A673 (cell line): ENCODE measurements at regions not wholly inside any gene's neighbourhood (a gene's known extent, or its start where the extent isn't known, plus 50 kb on each side); places are given as distances from the start of the nearest gene placed in this dataset.
A peak's percentile ranks its signal among the peaks of the same experiment; 100 is the strongest.

Experiments used
- BruUV-seq: library from RNA; stranded (reverse); fragments of 400-500 nt; replicated peaks from 2 replicates; lab custom pipeline; 2021; lab: Mats Ljungman, UMichigan
- CTCF ChIA-PET: fragments of 300-600 bp; sonication (Branson Sonifier 250); formaldehyde crosslinking; loops from one replicate; lab custom pipeline; 2022; ENCODE audit warnings: antibody characterized with exemption; lab: Charles Lee
- POLR2A ChIA-PET: fragments of 300-600 bp; sonication (Branson Sonifier 250); formaldehyde crosslinking; loops from one replicate; lab custom pipeline; 2022; ENCODE audit warnings: antibody characterized with exemption; ENCODE audit not compliant: low non-redundant PET; lab: Charles Lee
- DNase-seq: peaks from one replicate; pipeline ENCODE4 v3.0.0-alpha.2; 2015; ENCODE audit warnings: low spot score
- H3K27ac ChIP-seq: fragments of 200-600 bp; sonication (generic); 2 replicates; pipeline ENCODE4 v1.5.1; 2016; ENCODE audit warnings: mixed run types, low read depth, mild to moderate bottlenecking, mixed read lengths, antibody characterized with exemption, low read length; ENCODE audit not compliant: poor library complexity, severe bottlenecking
- H3K27me3 ChIP-seq: fragments of 200-600 bp; sonication (generic); replicated peaks from 2 replicates; pipeline ENCODE4 v1.6.1; 2017; ENCODE audit warnings: mixed run types, low read depth, mild to moderate bottlenecking, mixed read lengths, antibody characterized with exemption, low read length; ENCODE audit not compliant: insufficient read depth, poor library complexity
- H3K36me3 ChIP-seq: fragments of 200-600 bp; sonication (generic); 2 replicates; pipeline ENCODE4 v1.6.1; 2016; ENCODE audit warnings: mixed run types, mild to moderate bottlenecking, mixed read lengths, antibody characterized with exemption, low read length; ENCODE audit not compliant: insufficient read depth, poor library complexity, severe bottlenecking
- H3K4me1 ChIP-seq: fragments of 200-600 bp; sonication (generic); 2 replicates; pipeline ENCODE4 v1.6.1; 2017; ENCODE audit warnings: mixed run types, mild to moderate bottlenecking, mixed read lengths, antibody characterized with exemption, low read length; ENCODE audit not compliant: insufficient read depth, poor library complexity, severe bottlenecking
- H3K4me3 ChIP-seq: fragments of 200-600 bp; sonication (generic); 2 replicates; pipeline ENCODE4 v1.5.1; 2016; ENCODE audit warnings: low read depth, mixed run types, mild to moderate bottlenecking, mixed read lengths, low read length; ENCODE audit not compliant: poor library complexity, severe bottlenecking
- H3K9me3 ChIP-seq: fragments of 200-600 bp; sonication (generic); 2 replicates; pipeline ENCODE4 v1.6.1; 2016; ENCODE audit warnings: mixed run types, low read depth, mild to moderate bottlenecking, mixed read lengths, antibody characterized with exemption, low read length; ENCODE audit not compliant: poor library complexity, severe bottlenecking
- EZH2 ChIP-seq: fragments of 200-600 bp; sonication (generic); IDR thresholded peaks from 2 replicates; pipeline ENCODE4 v1.6.1; 2017; ENCODE audit warnings: borderline replicate concordance, low read depth, mild to moderate bottlenecking, mixed read lengths, antibody characterized with exemption, low read length; ENCODE audit not compliant: poor library complexity, severe bottlenecking
- intact Hi-C: fragments of 100-400 bp; cut with micrococcal nuclease; formaldehyde crosslinking; loops from one replicate; pipeline ENCODE4 v1.10.0; 2022; ENCODE audit not compliant: unreplicated experiment
- TF ChIP-seq, protein P1 (sequence below): fragments of 300-800, 200-600 bp; sonication (generic); conservative IDR thresholded peaks from 2 replicates; pipeline ENCODE4 v1.5.1; 2017; ENCODE audit warnings: low read depth, mild to moderate bottlenecking, antibody characterized with exemption, low read length, moderate library complexity, mixed read lengths

GRCh38 chr22:26082866-26083265 lies 86.4 kb upstream of the SEZ6L start:
- ChIA-PET POLR2A (interaction anchor here (0.6 kb wide), 1 partner anchor 260 kb away, joined by 4 read pairs; no protein-coding TSS in a partner anchor), CTCF (no interaction called here)
- no peak overlapping the region for H3K4me3 ChIP-seq
- no peaks in the 10 kb centered on the region for H3K36me3 ChIP-seq
- TF ChIP-seq, protein P1, sequence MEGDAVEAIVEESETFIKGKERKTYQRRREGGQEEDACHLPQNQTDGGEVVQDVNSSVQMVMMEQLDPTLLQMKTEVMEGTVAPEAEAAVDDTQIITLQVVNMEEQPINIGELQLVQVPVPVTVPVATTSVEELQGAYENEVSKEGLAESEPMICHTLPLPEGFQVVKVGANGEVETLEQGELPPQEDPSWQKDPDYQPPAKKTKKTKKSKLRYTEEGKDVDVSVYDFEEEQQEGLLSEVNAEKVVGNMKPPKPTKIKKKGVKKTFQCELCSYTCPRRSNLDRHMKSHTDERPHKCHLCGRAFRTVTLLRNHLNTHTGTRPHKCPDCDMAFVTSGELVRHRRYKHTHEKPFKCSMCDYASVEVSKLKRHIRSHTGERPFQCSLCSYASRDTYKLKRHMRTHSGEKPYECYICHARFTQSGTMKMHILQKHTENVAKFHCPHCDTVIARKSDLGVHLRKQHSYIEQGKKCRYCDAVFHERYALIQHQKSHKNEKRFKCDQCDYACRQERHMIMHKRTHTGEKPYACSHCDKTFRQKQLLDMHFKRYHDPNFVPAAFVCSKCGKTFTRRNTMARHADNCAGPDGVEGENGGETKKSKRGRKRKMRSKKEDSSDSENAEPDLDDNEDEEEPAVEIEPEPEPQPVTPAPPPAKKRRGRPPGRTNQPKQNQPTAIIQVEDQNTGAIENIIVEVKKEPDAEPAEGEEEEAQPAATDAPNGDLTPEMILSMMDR = no peak
- no peak for TF ChIP-seq EZH2
- BruUV-seq = no TSS peak
- peaks cover 8% of the 10 kb centered on the region for H3K27me3 ChIP-seq
- intact Hi-C loops = no loop called here
- no peaks in the 10 kb centered on the region for H3K4me1 ChIP-seq
- DNase-seq = no peak
- H3K9me3 ChIP-seq = no peaks in the 10 kb centered on the region
- no peak overlapping the region for H3K27ac ChIP-seq

- H3K4me3 ChIP-seq = no peak overlapping the region
- H3K4me1 ChIP-seq = no peaks in the 10 kb centered on the region
- no TSS peak for BruUV-seq
- H3K36me3 ChIP-seq = no peaks in the 10 kb centered on the region
- no peaks in the 10 kb centered on the region for H3K9me3 ChIP-seq
- peak; percentile 16 for DNase-seq
- intact Hi-C loops = loop anchor here (5.0 kb wide), 1 partner anchor 246 kb away; no protein-coding TSS in a partner anchor
- H3K27ac ChIP-seq = no peak overlapping the region
- ChIA-PET POLR2A (no interaction called here), CTCF (interaction anchor here (0.6 kb wide), 1 partner anchor 67 kb away, joined by 3 read pairs; no protein-coding TSS in a partner anchor)
- H3K27me3 ChIP-seq = peaks cover 12% of the 10 kb centered on the region
- TF ChIP-seq, protein P1 = peak; percentile 34; the same call in 1 of the 2 replicates
- TF ChIP-seq EZH2 = no peak
These were observed 82.9 kb upstream of the SEZ6L start for GRCh38 chr22:26086359-26086758.

DNA sequence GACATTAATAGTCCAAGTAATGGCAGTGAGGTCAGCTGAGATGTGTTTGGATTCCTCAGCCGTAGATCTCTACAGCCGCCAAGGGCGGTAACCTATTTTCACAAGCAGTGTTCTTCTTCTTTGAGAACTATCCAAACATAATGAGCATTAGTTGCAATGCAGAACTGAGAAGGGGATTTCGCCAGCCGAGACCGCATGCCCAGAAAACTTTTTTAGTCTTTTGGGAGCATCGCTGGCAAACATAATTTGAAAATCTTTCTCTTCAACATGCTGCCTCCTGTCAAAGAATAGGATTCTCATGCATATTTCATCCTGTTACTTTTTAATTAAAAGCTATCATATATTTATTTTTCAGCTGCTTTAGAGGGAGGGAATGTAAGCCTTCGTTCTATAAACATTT lies 81.4 kb upstream of the SEZ6L start:
- Histone ChIP-seq H3K9me3 (no peaks in the 10 kb centered on the region), H3K4me1 (no peaks in the 10 kb centered on the region), H3K27me3 (peaks cover 12% of the 10 kb centered on the region), H3K36me3 (no peaks in the 10 kb centered on the region), H3K27ac (no peak overlapping the region), H3K4me3 (no peak overlapping the region)
- ChIA-PET CTCF (no interaction called here), POLR2A (no interaction called here)
- DNase-seq = no peak
- intact Hi-C loops = loop anchor here (5.0 kb wide), 1 partner anchor 244 kb away; no protein-coding TSS in a partner anchor
- no peak for TF ChIP-seq EZH2
- TF ChIP-seq, protein P1 = no peak
- no TSS peak for BruUV-seq
